MG63 (cell line): ENCODE measurements at regions not wholly inside any gene's neighbourhood (a gene's known extent, or its start where the extent isn't known, plus 50 kb on each side); places are given as distances from the start of the nearest gene placed in this dataset.
"Not testable (repeated sequence)": the region's sequence is repeated elsewhere in the genome, so short reads cannot be mapped to it uniquely, and the experiment has no call there.

Experiments
- DNase-seq: peaks from one replicate; pipeline ENCODE4 v3.0.0-alpha.2; 2020
- H3K27me3 ChIP-seq: fragments of 250-450 bp; sonication (Bioruptor Pico); 2 replicates; pipeline ENCODE4 v1.5.1; 2020; ENCODE audit warnings: mild to moderate bottlenecking, moderate library complexity
- H3K36me3 ChIP-seq: fragments of 250-450 bp; sonication (Bioruptor Pico); 2 replicates; pipeline ENCODE4 v1.5.1; 2020; ENCODE audit warnings: mild to moderate bottlenecking, moderate library complexity
- H3K4me3 ChIP-seq: fragments of 250-450 bp; sonication (Bioruptor Pico); 2 replicates; pipeline ENCODE4 v1.5.1; 2020; ENCODE audit warnings: mild to moderate bottlenecking, moderate library complexity
- H3K9me3 ChIP-seq: fragments of 250-450 bp; sonication (Bioruptor Pico); 2 replicates; pipeline ENCODE4 v1.5.1; 2020; ENCODE audit warnings: mild to moderate bottlenecking, moderate library complexity

GRCh38 chr20:29448806-29449470 is 1808.5 kb upstream of the DEFB115 start:
- no peak overlapping the region for H3K4me3 ChIP-seq
- H3K9me3 ChIP-seq: no peaks in the 10 kb centered on the region
- H3K27me3 ChIP-seq: no peaks in the 10 kb centered on the region
- no peaks in the 10 kb centered on the region for H3K36me3 ChIP-seq
- DNase-seq: no peak

- H3K4me3 ChIP-seq: no peak overlapping the region
- no peaks in the 10 kb centered on the region for H3K36me3 ChIP-seq
- no peaks in the 10 kb centered on the region for H3K9me3 ChIP-seq
- DNase-seq: no peak
- H3K27me3 ChIP-seq: no peaks in the 10 kb centered on the region
Measured at GRCh38 chr20:29452186-29452585, 1805.3 kb upstream of the DEFB115 start.

GRCh38 chr20:29456987-29457693 is 1800.3 kb upstream of the DEFB115 start:
- peak; percentile 43 for DNase-seq
- not testable (repeated sequence) for H3K4me3 ChIP-seq, H3K9me3 ChIP-seq, H3K27me3 ChIP-seq, H3K36me3 ChIP-seq

GRCh38 chr20:29472606-29473005 is 1784.9 kb upstream of the DEFB115 start:
- Histone ChIP-seq H3K9me3 (no peaks in the 10 kb centered on the region), H3K36me3 (no peaks in the 10 kb centered on the region), H3K27me3 (no peaks in the 10 kb centered on the region), H3K4me3 (no peak overlapping the region)
- DNase-seq: no peak

- not testable (repeated sequence) for H3K36me3 ChIP-seq, H3K4me3 ChIP-seq, DNase-seq, H3K27me3 ChIP-seq, H3K9me3 ChIP-seq
Measured at GRCh38 chr20:29492840-29493239, 1764.6 kb upstream of the DEFB115 start.

GRCh38 chr20:29496767-29497166 is 1760.7 kb upstream of the DEFB115 start:
- not testable (repeated sequence) for DNase-seq, H3K27me3 ChIP-seq, H3K9me3 ChIP-seq, H3K36me3 ChIP-seq, H3K4me3 ChIP-seq

- no peaks in the 10 kb centered on the region for H3K36me3 ChIP-seq
- H3K27me3 ChIP-seq: no peaks in the 10 kb centered on the region
- DNase-seq: no peak
- no peaks in the 10 kb centered on the region for H3K9me3 ChIP-seq
- H3K4me3 ChIP-seq: no peak overlapping the region
Measured at GRCh38 chr20:29497261-29497671, 1760.2 kb upstream of the DEFB115 start.

- H3K36me3 ChIP-seq, H3K4me3 ChIP-seq, H3K27me3 ChIP-seq, H3K9me3 ChIP-seq: not testable (repeated sequence)
- peak; percentile 4 for DNase-seq
Measured at GRCh38 chr20:29497684-29498083, 1759.8 kb upstream of the DEFB115 start.

GRCh38 chr20:29500738-29501137 is 1756.7 kb upstream of the DEFB115 start:
- H3K27me3 ChIP-seq, H3K36me3 ChIP-seq, H3K9me3 ChIP-seq, H3K4me3 ChIP-seq, DNase-seq: not testable (repeated sequence)

GRCh38 chr20:29514634-29515033 is 1742.8 kb upstream of the DEFB115 start:
- DNase-seq, H3K4me3 ChIP-seq, H3K27me3 ChIP-seq, H3K9me3 ChIP-seq, H3K36me3 ChIP-seq: not testable (repeated sequence)

- H3K27me3 ChIP-seq, DNase-seq, H3K4me3 ChIP-seq, H3K9me3 ChIP-seq, H3K36me3 ChIP-seq: not testable (repeated sequence)
Measured at GRCh38 chr20:29516847-29517246, 1740.6 kb upstream of the DEFB115 start.

GRCh38 chr20:29519610-29520241 is 1737.7 kb upstream of the DEFB115 start:
- H3K9me3 ChIP-seq, H3K36me3 ChIP-seq, DNase-seq, H3K27me3 ChIP-seq, H3K4me3 ChIP-seq: not testable (repeated sequence)

- H3K36me3 ChIP-seq, DNase-seq, H3K27me3 ChIP-seq, H3K4me3 ChIP-seq, H3K9me3 ChIP-seq: not testable (repeated sequence)
Measured at GRCh38 chr20:29533566-29534177, 1723.8 kb upstream of the DEFB115 start.

GRCh38 chr20:29566901-29567635 is 1690.4 kb upstream of the DEFB115 start:
- H3K27me3 ChIP-seq, H3K4me3 ChIP-seq, H3K9me3 ChIP-seq, DNase-seq, H3K36me3 ChIP-seq: not testable (repeated sequence)

GRCh38 chr20:29567671-29568070 is 1689.8 kb upstream of the DEFB115 start:
- H3K36me3 ChIP-seq, H3K27me3 ChIP-seq, H3K9me3 ChIP-seq, H3K4me3 ChIP-seq, DNase-seq: not testable (repeated sequence)

- H3K27me3 ChIP-seq, DNase-seq, H3K36me3 ChIP-seq, H3K9me3 ChIP-seq, H3K4me3 ChIP-seq: not testable (repeated sequence)
Measured at GRCh38 chr20:29570126-29570525, 1687.3 kb upstream of the DEFB115 start.

GRCh38 chr20:29589530-29589929 is 1667.9 kb upstream of the DEFB115 start:
- not testable (repeated sequence) for H3K27me3 ChIP-seq, DNase-seq, H3K36me3 ChIP-seq, H3K9me3 ChIP-seq, H3K4me3 ChIP-seq
